Coronary artery (tissue), 2 donors: ENCODE measurements at regions not wholly inside any gene's neighbourhood (a gene's known extent, or its start where the extent isn't known, plus 50 kb on each side); places are given as distances from the start of the nearest gene placed in this dataset.

Source experiments
- DNase-seq: peaks from one replicate; pipeline ENCODE4 v3.0.0-alpha.2; 2017; ENCODE audit warnings: low spot score
- H3K27ac ChIP-seq, 2 donors: fragments of 200-600 bp; sonication (generic); one replicate each; pipeline ENCODE4 v1.5.1; 2016 to 2019
- H3K4me3 ChIP-seq: fragments of 200-600 bp; sonication (generic); 2 replicates; pipeline ENCODE4 v1.5.1; 2016; ENCODE audit warnings: mild to moderate bottlenecking, moderate library complexity
- TF ChIP-seq, protein P1 (sequence below): fragments of 200-600 bp; sonication (generic); IDR thresholded peaks from one replicate; pipeline ENCODE4 v1.5.1; 2019; ENCODE audit warnings: antibody characterized with exemption

DNA sequence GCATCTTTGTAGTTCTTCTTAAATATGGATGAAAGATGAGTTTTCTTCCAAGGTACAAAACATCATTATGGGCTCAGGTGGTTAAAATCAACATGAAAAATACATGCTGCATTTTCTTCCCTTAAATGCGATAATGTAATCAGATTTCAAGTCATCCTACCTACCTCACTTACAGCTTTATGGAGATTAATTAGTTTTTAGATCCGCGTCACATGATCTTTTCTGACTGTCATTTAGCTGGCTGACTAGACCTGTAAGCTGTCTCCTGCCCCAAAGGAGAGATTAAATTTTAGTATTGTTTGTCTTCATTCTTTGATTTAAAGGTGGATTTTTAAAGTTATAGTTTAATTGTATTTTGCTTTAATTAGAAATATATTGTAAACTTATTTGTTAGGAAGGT is 678.0 kb upstream of the ZEB2 start:
- DNase-seq = no peak
- TF ChIP-seq, protein P1, sequence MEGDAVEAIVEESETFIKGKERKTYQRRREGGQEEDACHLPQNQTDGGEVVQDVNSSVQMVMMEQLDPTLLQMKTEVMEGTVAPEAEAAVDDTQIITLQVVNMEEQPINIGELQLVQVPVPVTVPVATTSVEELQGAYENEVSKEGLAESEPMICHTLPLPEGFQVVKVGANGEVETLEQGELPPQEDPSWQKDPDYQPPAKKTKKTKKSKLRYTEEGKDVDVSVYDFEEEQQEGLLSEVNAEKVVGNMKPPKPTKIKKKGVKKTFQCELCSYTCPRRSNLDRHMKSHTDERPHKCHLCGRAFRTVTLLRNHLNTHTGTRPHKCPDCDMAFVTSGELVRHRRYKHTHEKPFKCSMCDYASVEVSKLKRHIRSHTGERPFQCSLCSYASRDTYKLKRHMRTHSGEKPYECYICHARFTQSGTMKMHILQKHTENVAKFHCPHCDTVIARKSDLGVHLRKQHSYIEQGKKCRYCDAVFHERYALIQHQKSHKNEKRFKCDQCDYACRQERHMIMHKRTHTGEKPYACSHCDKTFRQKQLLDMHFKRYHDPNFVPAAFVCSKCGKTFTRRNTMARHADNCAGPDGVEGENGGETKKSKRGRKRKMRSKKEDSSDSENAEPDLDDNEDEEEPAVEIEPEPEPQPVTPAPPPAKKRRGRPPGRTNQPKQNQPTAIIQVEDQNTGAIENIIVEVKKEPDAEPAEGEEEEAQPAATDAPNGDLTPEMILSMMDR = no peak
- no peak overlapping the region for H3K27ac ChIP-seq
- H3K4me3 ChIP-seq = no peak overlapping the region

DNA sequence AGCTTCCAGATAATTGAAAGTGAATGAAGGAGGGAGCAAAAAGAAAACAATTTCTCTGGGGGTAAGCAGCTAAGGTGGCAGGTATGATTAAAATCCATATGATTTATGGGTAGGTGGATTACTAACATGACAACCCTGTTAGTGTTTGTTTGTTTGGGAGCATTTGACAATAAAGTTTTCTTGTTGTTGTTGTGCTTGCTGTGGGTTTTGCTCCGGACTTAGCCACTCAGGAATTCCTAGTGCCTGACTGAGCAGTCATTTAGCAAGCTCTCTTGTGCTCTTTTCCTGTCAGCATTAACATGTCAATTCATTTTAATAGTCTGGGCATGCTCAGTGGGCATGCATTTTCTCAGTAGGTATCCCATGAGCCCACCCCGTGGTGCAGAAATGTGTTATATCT is 674.8 kb upstream of the ZEB2 start:
- H3K4me3 ChIP-seq = no peak overlapping the region
- TF ChIP-seq, protein P1 = no peak
- no peak for DNase-seq
- H3K27ac ChIP-seq = no peak overlapping the region

DNA sequence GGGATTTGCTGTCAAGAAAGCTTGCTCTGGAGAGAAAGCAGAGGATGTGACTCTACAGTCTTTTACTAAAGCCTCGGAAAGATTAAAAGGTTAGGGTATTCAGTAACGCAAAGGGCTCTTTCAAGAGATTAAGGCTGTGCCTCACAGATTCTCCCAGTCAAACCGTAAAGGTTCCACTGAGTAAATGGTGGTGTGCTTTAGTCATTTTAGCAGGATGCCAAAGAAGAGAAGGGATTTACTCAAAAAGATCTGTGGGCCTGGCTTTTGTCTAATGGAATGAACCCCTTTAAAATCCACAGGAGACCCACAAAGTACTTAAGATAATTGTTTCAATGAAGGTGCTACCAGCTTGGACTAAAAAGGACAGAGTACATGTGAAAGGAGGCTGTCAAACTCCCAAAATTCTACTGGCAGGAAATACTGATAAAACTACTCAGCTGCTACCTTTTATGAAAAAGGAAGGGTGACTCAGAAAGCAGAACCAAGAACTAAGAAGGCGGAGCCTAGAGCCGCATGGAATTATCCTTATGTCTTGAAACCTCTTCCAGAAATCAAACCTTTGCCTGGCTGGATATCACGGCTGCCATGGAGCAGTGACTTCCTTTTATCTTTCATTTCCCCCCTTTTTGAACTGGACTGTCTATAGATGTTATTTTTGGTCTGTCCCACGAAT is 670.2 kb upstream of the ZEB2 start:
- TF ChIP-seq, protein P1 = no peak
- DNase-seq = no peak
- no peak overlapping the region for H3K4me3 ChIP-seq
- no peak overlapping the region for H3K27ac ChIP-seq

DNA sequence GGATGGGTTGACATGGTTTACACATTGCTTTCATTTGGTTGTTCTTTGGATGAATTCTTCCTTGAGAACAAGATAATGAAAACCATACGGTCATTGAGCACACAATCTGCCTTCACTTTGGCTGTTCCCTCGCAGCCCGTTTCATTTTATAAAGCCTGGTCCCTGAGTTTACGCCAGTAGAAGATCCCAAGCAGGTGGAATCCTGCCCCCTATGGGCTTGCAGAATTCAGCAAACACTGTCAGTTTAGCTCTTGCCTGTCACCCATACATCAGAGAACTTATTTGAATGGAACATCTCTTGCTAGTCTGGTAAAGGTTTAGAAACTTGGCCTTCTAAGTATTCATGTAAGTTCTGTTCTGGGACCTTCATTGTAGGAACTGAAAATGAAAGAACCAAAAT is 666.4 kb upstream of the ZEB2 start:
- TF ChIP-seq, protein P1 = no peak
- Histone ChIP-seq H3K4me3 (no peak overlapping the region), H3K27ac (no peak overlapping the region)
- no peak for DNase-seq

DNA sequence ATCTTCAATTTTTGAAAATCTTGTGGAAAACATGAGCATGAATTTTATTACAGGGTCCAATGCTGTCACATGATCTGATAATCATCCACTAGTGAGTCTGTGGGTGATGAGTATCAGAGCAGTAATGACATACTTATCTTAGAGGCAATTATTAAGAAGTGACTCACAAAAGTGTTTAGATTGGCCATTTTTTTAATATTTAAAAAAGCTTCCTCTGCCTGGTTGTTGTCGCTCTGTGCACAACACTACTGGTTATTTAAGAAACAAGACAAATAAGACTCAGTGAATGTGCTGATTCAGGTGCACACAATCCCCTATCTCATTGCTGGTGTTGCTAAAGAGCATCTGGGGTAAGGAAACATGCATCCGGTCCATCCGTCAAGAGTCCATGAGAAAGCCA is 665.8 kb upstream of the ZEB2 start:
- peak overlapping the region in 1 of 2 donors; percentile 9 for H3K27ac ChIP-seq
- TF ChIP-seq, protein P1 = no peak

DNA sequence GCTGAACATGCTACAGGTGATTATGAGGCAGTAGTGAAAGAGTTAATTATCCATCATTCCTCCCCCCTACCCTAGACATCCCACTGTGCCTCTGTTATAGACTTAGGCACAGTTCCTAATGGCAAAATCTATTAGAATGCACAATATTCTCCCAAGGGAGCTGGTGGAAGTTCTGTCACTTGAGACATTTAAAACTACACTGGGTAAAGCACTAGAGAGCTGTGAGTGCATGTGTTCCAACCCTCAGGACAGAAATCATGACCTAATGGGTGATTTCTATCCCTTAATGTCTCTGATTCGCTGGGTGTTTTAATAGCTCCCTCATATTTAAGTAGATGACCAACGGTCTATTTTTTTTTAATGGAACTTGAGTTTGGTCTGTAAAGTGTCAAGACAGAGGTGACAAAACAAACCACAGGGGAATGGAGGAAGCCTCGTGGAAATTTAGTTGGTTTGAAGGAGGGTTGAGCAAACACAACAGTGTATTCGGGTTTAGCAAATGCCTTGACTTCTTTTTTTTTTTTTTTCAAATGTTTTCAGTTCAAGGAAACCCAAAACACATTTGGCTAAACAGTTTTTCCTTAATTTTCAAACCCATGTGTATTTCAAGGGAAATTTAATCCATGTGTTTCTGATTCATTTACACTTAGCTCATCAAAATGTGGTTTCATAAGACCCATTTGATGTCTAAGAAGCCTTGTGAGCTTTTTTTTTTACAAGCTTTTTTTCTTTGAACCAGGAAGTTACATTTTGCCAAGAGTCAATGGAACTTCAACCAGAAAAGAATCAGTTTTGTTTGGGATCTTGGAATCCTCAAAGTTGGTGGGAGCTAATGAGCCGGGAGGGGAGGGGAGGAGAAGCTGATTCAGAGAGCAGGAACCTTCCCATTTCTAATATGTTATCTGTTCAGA is 665.1 kb upstream of the ZEB2 start:
- peak overlapping the region in 1 of 2 donors; percentile 13 for H3K27ac ChIP-seq
- TF ChIP-seq, protein P1 = no peak
- H3K4me3 ChIP-seq = no peak overlapping the region
- DNase-seq = no peak

More for the DNA sequence above, 665.8 kb upstream of the ZEB2 start:
- DNase-seq = no peak
- H3K4me3 ChIP-seq = no peak overlapping the region
